ENCODE measurements at regions not wholly inside any gene's neighbourhood (a gene's known extent, or its start where the extent isn't known, plus 50 kb on each side); places are given as distances from the start of the nearest gene placed in this dataset.
"Not testable (repeated sequence)": the region's sequence is repeated elsewhere in the genome, so short reads cannot be mapped to it uniquely, and the experiment has no call there.

- no peak for DNase-seq (ENCODE audit: low read depth, low spot score)
Observed at GRCh38 chr15:79157631-79158592, 67.3 kb upstream of the RASGRF1 start.

GRCh38 chr15:79156704-79157375 lies 66.3 kb upstream of the RASGRF1 start:
- no peak for DNase-seq (ENCODE audit: low read depth, low spot score)

DNA sequence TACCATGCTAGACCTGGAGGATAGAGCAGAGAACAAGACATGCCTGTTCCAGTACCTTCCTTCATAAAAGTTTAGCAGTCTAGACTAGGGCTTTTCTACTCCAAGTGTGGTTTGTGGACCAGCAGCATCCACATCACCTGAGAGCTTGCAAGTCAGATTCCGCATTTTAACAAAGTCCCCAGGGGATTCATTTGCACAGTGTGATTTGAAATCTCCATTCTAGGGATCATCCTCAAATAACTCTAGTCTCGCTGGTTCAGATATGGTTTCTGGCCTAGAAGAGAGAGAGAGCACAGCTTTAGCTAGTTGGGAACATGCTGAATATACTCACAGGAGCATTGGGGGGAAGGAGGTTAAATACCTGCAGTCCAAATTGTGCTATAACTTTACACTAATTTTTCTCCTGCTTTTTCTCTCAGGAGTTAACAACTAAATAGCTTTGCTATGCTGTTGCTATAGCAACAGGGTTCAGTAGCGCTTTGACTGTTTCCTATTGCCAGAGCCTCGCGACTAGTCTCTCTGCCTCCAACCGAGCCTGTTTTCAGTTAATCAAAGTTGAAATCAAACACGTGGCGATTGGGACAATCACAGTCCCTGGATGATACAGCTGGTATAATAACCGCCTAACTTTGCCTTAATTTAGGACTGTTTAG lies 64.0 kb upstream of the RASGRF1 start:
- no peak for DNase-seq (ENCODE audit: low read depth, low spot score)

GRCh38 chr15:79144290-79144689 lies 53.7 kb upstream of the RASGRF1 start:
- not testable (repeated sequence) for DNase-seq (ENCODE audit: low read depth, low spot score)

DNA sequence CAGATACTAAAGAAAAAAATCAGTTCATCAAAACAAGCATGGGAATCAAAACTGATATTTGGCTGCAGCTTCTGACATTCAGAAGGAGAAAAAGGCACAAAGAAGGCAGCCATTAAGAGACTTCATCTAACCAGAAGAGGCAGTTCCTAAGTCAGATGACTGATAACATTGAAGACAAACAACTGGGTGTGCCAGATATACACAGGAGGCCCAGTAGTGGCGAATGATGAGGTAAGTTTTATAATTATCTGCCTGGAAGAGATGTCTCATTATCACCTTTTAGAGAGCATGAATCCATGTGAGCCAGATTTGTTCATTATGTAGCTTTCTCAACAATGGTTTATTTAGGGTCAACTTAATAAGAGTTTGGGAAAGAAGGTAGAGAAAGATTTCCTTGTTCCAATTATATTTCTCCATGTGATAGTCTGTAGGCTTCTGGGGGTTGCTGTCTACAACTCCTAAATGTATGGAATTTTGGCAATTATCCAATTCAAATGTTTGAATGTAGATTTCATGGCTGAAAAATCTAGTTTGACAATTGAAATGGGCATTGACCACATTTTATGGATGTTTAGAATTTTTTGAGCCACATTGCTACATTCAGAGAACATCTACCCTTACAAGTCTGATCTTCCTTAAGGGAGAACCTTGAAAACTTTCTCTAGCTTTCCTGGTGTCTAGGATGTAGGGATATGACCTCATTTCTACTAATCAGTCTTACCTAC lies 50.4 kb upstream of the RASGRF1 start:
- no peak for DNase-seq (ENCODE audit: low read depth, low spot score)
